ENCODE measurements at regions not wholly inside any gene's neighbourhood (a gene's known extent, or its start where the extent isn't known, plus 50 kb on each side); places are given as distances from the start of the nearest gene placed in this dataset.

- no peaks in the 10 kb centered on the region for H3K9me3 ChIP-seq (ENCODE audit: insufficient read depth in 2 of 2, low read depth in 1 of 2, low read length in 1 of 2)
- H4K8ac ChIP-seq (ENCODE audit: extremely low read depth, insufficient read depth, low read length): no peak overlapping the region
- H3K23ac ChIP-seq (ENCODE audit: insufficient read length): no peak overlapping the region
- no peak overlapping the region for H3K4me3 ChIP-seq (ENCODE audit: extremely low read depth in 1 of 4, insufficient read depth in 2 of 4, low read depth in 3 of 4, low read length in 4 of 4)
- H2BK12ac ChIP-seq (ENCODE audit: low read depth, low read length): no peak overlapping the region
- H3K27ac ChIP-seq (ENCODE audit: low read depth, low read length): no peak overlapping the region
- no peak overlapping the region for H3K56ac ChIP-seq (replicated peaks; ENCODE audit: insufficient read length, low read depth, low read length)
- no peak overlapping the region for H2BK120ac ChIP-seq (replicated peaks; ENCODE audit: low read depth, low read length)
- H3K14ac ChIP-seq (ENCODE audit: insufficient read length): no peak overlapping the region
- no peak overlapping the region for H2AK5ac ChIP-seq (ENCODE audit: low read depth, low read length)
- no peak overlapping the region for H3K9ac ChIP-seq (replicated peaks in 1 of 4; ENCODE audit: extremely low read depth in 1 of 4, low read depth in 3 of 4, low read length in 3 of 4)
- peaks cover 0 to 8% (median 1%) of the 10 kb centered on the region in 4 experiments; a peak in 3 of 7 replicates for H3K27me3 ChIP-seq (replicated peaks in 1 of 4; ENCODE audit: control insufficient read depth in 3 of 4, extremely low read depth in 1 of 4, insufficient read depth in 3 of 4, low read length in 3 of 4)
- peaks cover 5 to 18% (median 10%) of the 10 kb centered on the region in 4 experiments; a peak in 6 of 7 replicates for H3K4me1 ChIP-seq (replicated peaks in 1 of 4; ENCODE audit: control insufficient read depth in 3 of 4, insufficient read depth in 4 of 4, low read length in 3 of 4)
- POLR2A ChIA-PET (ENCODE audit: partially characterized antibody): no interaction called here
- no peak overlapping the region for H4K91ac ChIP-seq (replicated peaks; ENCODE audit: insufficient read length, low read length)
- H3K4ac ChIP-seq (replicated peaks; ENCODE audit: insufficient read length, low read depth, low read length): no peak overlapping the region
- no peaks in the 10 kb centered on the region for H3K36me3 ChIP-seq (ENCODE audit: control insufficient read depth in 2 of 4, insufficient read depth in 4 of 4, low read length in 3 of 4)
- no peak for FAIRE-seq
- H2BK15ac ChIP-seq (ENCODE audit: low read length): no peak overlapping the region
- H2BK5ac ChIP-seq (ENCODE audit: low read depth, low read length): no peak overlapping the region
- H3K18ac ChIP-seq (ENCODE audit: extremely low read depth, low read length): no peak overlapping the region
- CTCF ChIA-PET (ENCODE audit: partially characterized antibody): interaction anchor here (0.6 to 1.2 kb wide), 2 partner anchors 12 to 62 kb away, joined by 3 read pairs; no protein-coding TSS in a partner anchor
- H4K20me1 ChIP-seq (replicated peaks in 1 of 2; ENCODE audit: control insufficient read depth in 1 of 2, insufficient read depth in 2 of 2, low read length in 2 of 2): no peaks in the 10 kb centered on the region
- DNase-seq (ENCODE audit: low read depth in 1 of 2, low spot score in 2 of 2): no peak
- no peak overlapping the region for H4K5ac ChIP-seq (ENCODE audit: insufficient read length, low read depth, low read length)
- H3K79me2 ChIP-seq (ENCODE audit: control insufficient read depth in 1 of 2, insufficient read depth in 2 of 2, low read length in 2 of 2): no peaks in the 10 kb centered on the region
- 93% methylated on average over 2 of the region's 2 CpGs; no CpG with 5 or more reads in 1 of the 2 experiments for WGBS, 2 experiments (ENCODE audit: extremely low coverage in 1 of 2, insufficient coverage in 1 of 2, insufficient read length in 1 of 2, insufficient replicate concordance in 2 of 2, low coverage in 1 of 2, low lambda C conversion rate in 2 of 2, missing lambda C conversion rate in 1 of 2)
- H3K23me2 ChIP-seq (ENCODE audit: low read depth, low read length): peaks cover 8% of the 10 kb centered on the region; the same call in 1 of the 2 replicates
- no peak overlapping the region for H2AFZ ChIP-seq (ENCODE audit: low read length)
- no peak overlapping the region for H2BK20ac ChIP-seq (ENCODE audit: low read length)
- H3K79me1 ChIP-seq (ENCODE audit: low read depth, low read length): no peaks in the 10 kb centered on the region
- TF ChIP-seq USF2 (IDR thresholded peaks at IDR 0.05; ENCODE audit: low read length) (no peak), HDAC2 (IDR thresholded peaks at IDR 0.05; ENCODE audit: borderline replicate concordance in 1 of 2, low read depth in 2 of 2, low read length in 2 of 2) (peak in 1 of 2 experiments; percentile 32; a peak in 1 of 4 replicates), KDM1A (IDR thresholded peaks at IDR 0.05; ENCODE audit: borderline replicate concordance, low read length) (peak; percentile 76; the same call in 1 of the 2 replicates), SP4 (IDR thresholded peaks at IDR 0.05; ENCODE audit: low read length) (no peak)
- no peak overlapping the region for H3K4me2 ChIP-seq (ENCODE audit: insufficient read depth in 1 of 2, low read depth in 2 of 2, low read length in 2 of 2)
Measured at GRCh38 chr1:59144959-59145358, 151.9 kb upstream of the FGGY start.

All from H1 (cell line).